ENCODE measurements at regions not wholly inside any gene's neighbourhood (a gene's known extent, or its start where the extent isn't known, plus 50 kb on each side); places are given as distances from the start of the nearest gene placed in this dataset.
"Not testable (repeated sequence)": the region's sequence is repeated elsewhere in the genome, so short reads cannot be mapped to it uniquely, and the experiment has no call there.

DNA sequence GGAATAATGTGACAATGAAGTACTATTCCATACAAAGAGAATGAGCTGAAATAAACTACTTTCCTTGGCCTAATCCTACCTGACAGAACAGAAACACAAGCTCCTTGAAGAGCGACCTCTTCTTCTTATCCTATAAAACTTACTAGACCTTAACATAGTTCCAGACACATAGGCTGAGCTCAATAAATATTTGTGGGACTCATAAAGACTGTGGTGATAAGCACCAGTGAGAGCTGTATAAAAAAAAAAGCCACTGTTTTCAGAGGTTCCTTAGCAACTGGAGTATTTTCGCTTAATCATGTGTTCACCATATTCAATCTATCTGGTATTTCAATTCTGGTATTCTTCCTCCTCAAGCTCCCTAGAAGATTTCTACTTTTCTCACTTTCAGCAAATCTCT, 1129.6 kb downstream of the STPG2 start:
- TF ChIP-seq CTCF (IDR thresholded peaks at IDR 0.05; ENCODE audit: borderline replicate concordance, control extremely low read depth, extremely low read depth, insufficient read depth, missing control alignments): no peak
- in situ Hi-C loops (cut with MboI; ENCODE audit: low sequenced_read_pairs, unreplicated experiment): no loop called here
- DNase-seq (ENCODE audit: low spot score): no peak

- in situ Hi-C loops (cut with MboI; ENCODE audit: low sequenced_read_pairs, unreplicated experiment): no loop called here
- TF ChIP-seq CTCF (IDR thresholded peaks at IDR 0.05; ENCODE audit: borderline replicate concordance, control extremely low read depth, extremely low read depth, insufficient read depth, missing control alignments): no peak
- no peak for DNase-seq (ENCODE audit: low spot score)
Measured at GRCh38 chr4:97015301-97015700, 1128.0 kb downstream of the STPG2 start.

DNA sequence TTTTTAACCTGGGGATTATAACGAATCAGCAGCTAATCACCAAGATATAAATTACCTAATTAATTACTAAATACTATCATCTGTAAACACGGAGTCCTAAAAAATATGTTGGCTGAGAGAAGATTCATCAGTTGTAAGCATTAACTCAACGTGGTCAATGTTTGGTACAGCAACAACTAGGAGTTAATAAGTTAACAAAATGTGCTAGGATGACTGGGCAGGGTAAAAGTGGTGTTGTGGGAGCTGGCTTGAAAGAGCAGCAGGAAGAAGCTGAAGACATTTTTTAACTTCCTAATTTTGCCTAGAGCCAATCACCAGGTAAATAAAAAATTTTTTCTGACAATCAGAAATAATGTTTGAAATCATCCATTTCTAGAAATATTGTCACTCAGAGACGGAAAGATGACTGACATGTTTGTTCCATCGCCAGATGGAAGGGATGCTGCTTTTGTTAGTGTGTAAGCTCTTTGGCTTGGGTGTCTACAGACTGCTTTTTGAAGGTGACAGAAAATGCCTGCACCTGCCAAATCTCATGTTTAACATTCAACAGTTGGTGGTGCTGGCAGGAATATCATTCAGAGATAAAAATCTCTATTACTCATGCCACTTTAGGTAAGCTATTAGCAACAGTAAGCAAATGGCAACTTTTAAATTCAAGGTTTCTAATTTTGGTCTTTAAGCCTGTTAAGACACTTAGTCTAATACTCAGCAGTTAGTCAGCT, 1126.9 kb downstream of the STPG2 start:
- in situ Hi-C loops (cut with MboI; ENCODE audit: low sequenced_read_pairs, unreplicated experiment): no loop called here
- no peak for DNase-seq (ENCODE audit: low spot score)
- no peak for TF ChIP-seq CTCF (IDR thresholded peaks at IDR 0.05; ENCODE audit: borderline replicate concordance, control extremely low read depth, extremely low read depth, insufficient read depth, missing control alignments)

DNA sequence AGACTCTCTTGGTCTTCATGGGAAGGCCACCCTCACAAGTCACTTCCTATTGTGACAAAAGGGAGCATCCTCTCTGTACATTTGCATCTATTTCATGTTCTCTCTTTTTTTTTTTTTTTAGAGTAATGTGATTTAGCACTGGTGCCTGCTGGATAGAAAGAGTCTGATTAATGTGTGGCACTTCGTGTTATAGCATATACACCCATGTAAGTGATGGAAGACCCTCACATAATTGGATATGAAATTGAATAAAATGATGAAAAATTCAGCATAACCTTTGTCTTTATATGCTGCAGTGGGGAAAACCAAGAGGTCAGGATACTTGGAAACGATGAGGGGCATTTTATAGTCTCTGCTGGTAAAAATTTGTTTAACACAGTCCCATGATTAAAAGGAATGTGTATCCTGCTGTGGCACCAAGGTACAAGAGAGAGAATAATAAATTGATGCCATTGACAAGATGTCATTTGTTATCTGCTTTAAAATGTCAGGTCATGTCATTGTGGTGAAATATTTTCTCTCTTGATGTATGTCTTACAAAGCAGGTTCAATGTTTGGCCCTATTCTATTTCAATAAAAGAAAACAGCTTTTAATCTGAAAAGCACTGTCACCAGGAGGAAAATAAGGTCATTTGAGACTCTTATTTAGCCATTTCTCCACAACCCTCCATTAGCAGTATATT, 1115.4 kb downstream of the STPG2 start:
- DNase-seq (ENCODE audit: low spot score): no peak
- in situ Hi-C loops (cut with MboI; ENCODE audit: low sequenced_read_pairs, unreplicated experiment): no loop called here
- no peak for TF ChIP-seq CTCF (IDR thresholded peaks at IDR 0.05; ENCODE audit: borderline replicate concordance, control extremely low read depth, extremely low read depth, insufficient read depth, missing control alignments)

DNA sequence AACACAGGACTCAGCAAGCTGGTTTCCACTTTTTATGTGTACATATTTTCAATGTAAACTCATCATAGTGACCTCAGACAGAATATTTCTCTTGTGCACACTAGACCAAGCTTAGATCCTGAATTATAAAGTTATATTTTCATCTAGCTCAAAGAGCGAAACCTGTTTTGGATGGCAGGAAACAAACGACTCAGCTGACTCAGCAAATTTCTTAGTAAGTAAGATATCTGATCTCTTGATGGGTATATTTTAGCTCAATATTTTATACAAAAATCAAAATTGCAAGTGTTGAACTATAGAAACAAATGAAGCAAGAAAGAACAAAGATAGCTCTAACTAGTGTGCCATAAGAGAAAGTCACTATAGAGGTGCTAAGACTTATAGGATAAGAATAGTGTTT, 1114.5 kb downstream of the STPG2 start:
- in situ Hi-C loops (cut with MboI; ENCODE audit: low sequenced_read_pairs, unreplicated experiment): no loop called here
- TF ChIP-seq CTCF (IDR thresholded peaks at IDR 0.05; ENCODE audit: borderline replicate concordance, control extremely low read depth, extremely low read depth, insufficient read depth, missing control alignments): no peak
- no peak for DNase-seq (ENCODE audit: low spot score)

- DNase-seq (ENCODE audit: low spot score); in situ Hi-C loops (cut with MboI; ENCODE audit: low sequenced_read_pairs, unreplicated experiment): not testable (repeated sequence)
Measured at GRCh38 chr4:97037411-97038145, 1105.7 kb downstream of the STPG2 start.

- DNase-seq (ENCODE audit: low spot score): no peak
- in situ Hi-C loops (cut with MboI; ENCODE audit: low sequenced_read_pairs, unreplicated experiment): no loop called here
- no peak for TF ChIP-seq CTCF (IDR thresholded peaks at IDR 0.05; ENCODE audit: borderline replicate concordance, control extremely low read depth, extremely low read depth, insufficient read depth, missing control alignments)
Measured at GRCh38 chr4:97038146-97038516, 1105.1 kb downstream of the STPG2 start.

All from GM13976 (cell line).